ENCODE measurements at regions not wholly inside any gene's neighbourhood (a gene's known extent, or its start where the extent isn't known, plus 50 kb on each side); places are given as distances from the start of the nearest gene placed in this dataset.

DNA sequence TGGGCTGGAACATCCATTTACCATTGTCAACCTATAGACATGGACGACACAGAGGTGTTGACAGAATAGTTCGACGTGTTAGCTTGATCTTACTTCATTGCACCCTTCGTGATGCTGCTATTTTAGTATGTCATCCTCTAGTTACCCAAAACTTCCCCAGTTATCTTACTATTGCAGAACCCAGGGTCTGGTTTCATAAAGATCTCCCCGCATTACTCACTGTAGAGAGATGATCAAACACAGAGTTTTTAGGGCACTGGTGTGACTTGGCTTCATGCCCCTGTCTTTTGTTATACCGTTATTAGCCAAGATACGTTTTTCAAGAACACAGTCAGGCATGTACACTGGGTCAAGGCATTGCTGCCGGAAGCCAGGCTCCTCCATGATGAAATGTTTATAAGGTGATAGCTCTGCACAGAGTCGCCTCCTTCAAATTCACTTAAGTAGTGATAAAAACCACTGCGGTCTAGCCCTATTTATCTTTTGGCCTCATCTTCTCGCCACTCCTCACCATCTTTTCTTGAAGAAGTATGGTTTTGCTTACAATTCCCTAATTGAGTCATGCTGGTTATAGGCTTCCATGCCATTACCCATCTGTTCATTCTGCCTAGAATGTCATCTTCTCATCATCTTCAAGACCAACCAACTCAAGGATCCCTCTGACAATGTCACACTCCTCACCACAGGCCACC, 1127.9 kb downstream of the VRK1 start:
- ATAC-seq (replicated peaks) (peak; percentile 69), DNase-seq (no peak)
- Mint-ChIP-seq H3K9me3 (no peaks in the 10 kb centered on the region), H3K4me3 (peak overlapping the region; percentile 11 to 52), H3K36me3 (ENCODE audit: insufficient read depth) (no peaks in the 10 kb centered on the region), H3K27ac (peak overlapping the region; percentile 2 to 61), H3K27me3 (no peaks in the 10 kb centered on the region), H3K4me1 (ENCODE audit: low read depth in 2 of 2) (peaks cover 6 to 10% of the 10 kb centered on the region in 2 donors)

DNA sequence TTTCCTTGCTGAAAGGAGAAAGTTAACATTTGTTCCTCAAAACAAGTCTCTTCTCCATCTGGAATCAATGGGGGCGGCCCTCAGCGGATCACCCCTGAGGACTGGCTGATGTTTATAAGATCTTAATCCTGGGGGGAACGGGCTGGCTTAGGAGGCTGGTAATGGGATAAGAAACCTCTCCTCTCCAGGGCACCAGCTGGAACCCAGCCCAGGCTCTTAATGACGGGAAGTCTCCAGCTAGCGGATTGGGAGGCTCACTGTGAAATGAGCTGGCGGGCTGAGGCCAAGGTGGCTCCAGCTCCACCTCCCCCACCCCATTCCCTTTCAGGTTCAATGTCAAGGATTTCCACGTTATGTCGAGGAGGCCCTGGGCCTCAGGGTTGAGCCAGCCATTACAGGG, 1133.0 kb downstream of the VRK1 start:
- Mint-ChIP-seq H3K4me1 (ENCODE audit: low read depth in 2 of 2) (peaks cover 6 to 13% of the 10 kb centered on the region in 2 donors), H3K4me3 (no peak overlapping the region), H3K27ac (no peak overlapping the region), H3K27me3 (no peaks in the 10 kb centered on the region), H3K36me3 (ENCODE audit: insufficient read depth) (no peaks in the 10 kb centered on the region), H3K9me3 (no peaks in the 10 kb centered on the region)
- DNase-seq (no peak), ATAC-seq (replicated peaks) (no peak)

DNA sequence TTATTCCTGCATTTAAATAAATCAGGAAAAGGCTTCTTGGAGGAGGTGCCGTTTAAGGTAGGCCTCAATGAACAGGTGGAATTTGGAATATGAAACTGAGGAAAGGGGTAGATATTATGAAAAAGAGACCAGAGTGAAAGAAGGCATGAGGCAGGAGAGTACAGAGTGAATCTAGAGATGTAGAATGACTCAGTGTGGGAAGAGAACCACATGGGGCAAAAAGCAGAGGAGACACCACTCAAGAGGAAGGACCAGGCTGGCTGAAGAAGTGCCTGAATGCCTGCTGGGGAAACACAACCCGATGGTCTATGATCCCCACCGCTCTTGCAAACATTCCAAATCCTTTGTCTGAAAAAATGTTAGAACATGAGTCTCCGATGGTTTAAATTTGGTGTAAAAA, 1134.1 kb downstream of the VRK1 start:
- Mint-ChIP-seq H3K9me3 (no peaks in the 10 kb centered on the region), H3K4me1 (ENCODE audit: low read depth in 2 of 2) (peaks cover 3% of the 10 kb centered on the region in 2 donors), H3K27ac (peak overlapping the region in 1 of 2 donors; percentile 26), H3K36me3 (ENCODE audit: insufficient read depth) (no peaks in the 10 kb centered on the region), H3K4me3 (no peak overlapping the region), H3K27me3 (no peaks in the 10 kb centered on the region)
- DNase-seq: no peak
- no peak for ATAC-seq (replicated peaks)

DNA sequence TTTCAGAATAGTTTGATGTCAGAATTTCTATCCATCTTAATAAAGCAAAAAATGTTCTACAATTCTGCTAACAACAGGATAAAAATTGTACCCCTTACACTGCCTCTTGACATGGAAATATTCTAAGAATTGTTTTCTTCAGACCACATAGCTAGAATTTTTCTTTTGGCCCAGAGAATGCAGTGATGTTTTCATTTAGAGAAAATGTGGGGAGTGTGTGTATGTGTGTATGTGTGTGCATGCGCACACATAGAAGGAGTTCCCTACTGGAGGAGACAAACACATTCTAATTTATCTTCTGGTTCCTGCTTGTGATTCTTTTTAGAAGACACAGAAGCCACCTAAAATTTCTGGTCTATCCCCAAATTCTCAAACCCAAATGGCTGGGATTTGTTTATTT, 1145.7 kb downstream of the VRK1 start:
- peaks cover 0 to 4% of the 10 kb centered on the region in 2 donors for H3K4me1 Mint-ChIP-seq (ENCODE audit: low read depth in 2 of 2)
- DNase-seq (no peak), ATAC-seq (replicated peaks) (no peak)
- H3K9me3 Mint-ChIP-seq: no peaks in the 10 kb centered on the region
- H3K27ac Mint-ChIP-seq: no peak overlapping the region
- H3K36me3 Mint-ChIP-seq (ENCODE audit: insufficient read depth): no peaks in the 10 kb centered on the region
- H3K27me3 Mint-ChIP-seq: no peaks in the 10 kb centered on the region
- H3K4me3 Mint-ChIP-seq: no peak overlapping the region

DNA sequence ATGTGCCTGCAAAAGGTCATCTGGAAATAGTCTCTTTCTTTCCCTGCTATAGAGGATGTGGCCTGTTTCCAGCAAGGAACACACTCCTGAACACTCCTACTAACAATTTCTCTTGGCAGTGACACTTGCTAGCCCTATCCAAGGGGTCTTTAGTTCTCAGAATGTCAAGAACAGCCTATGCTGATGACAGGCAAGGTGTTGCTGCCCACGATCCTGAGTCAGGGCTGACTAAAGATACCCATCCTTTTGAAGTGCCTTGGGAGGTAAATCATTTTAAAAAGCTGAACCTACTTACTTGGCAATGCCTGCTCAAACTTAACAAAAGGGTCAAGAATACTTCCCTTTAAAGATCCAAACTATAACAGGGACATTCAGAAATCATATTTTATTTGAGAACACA, 1146.4 kb downstream of the VRK1 start:
- ATAC-seq (replicated peaks): no peak
- Mint-ChIP-seq H3K36me3 (ENCODE audit: insufficient read depth) (no peaks in the 10 kb centered on the region), H3K27me3 (no peaks in the 10 kb centered on the region), H3K4me1 (ENCODE audit: low read depth in 2 of 2) (peaks cover 0 to 4% of the 10 kb centered on the region in 2 donors), H3K9me3 (no peaks in the 10 kb centered on the region), H3K4me3 (no peak overlapping the region), H3K27ac (no peak overlapping the region)
- DNase-seq: no peak

DNA sequence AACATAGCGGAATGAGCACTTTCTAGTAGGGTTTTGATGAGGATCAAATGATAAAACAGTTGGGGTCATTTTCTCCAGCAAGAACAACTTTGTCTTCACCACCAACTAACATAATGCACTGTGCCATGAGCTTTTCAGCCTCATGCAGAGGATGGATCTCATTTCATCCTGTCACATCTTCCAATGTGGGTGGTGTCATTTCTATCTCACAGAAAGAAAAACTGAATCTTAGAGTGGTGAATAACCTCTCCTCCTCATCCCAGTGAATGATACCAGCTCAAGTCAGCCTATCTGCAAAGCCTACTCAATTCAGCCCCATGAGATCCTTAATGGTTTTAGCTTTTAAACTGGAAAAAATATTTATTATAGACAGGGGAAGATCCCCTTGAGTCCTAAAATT, 1147.2 kb downstream of the VRK1 start:
- Mint-ChIP-seq H3K36me3 (ENCODE audit: insufficient read depth) (no peaks in the 10 kb centered on the region), H3K9me3 (no peaks in the 10 kb centered on the region), H3K4me1 (ENCODE audit: low read depth in 2 of 2) (peaks cover 0 to 4% of the 10 kb centered on the region in 2 donors), H3K27ac (no peak overlapping the region), H3K27me3 (no peaks in the 10 kb centered on the region), H3K4me3 (no peak overlapping the region)
- ATAC-seq (replicated peaks) (no peak), DNase-seq (no peak)

DNA sequence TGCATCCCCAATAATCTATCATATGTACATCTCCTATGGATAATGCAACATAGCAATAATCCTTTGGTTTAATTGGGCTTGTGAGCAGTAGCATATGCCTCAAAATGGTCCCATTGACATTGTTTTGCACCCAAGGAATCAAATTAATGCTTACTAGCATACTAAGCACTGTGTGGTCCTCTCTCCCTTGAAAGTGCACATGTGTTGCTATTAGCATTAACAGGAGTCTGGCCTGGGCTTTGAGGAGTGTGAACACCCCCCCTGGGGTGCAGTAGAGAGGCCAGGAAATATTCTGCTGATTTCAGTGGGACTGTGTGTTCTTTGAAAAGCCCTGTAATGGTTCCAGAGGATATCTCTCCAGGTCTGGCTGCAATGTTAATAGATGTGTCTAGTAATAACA, 1148.4 kb downstream of the VRK1 start:
- ATAC-seq (replicated peaks) (no peak), DNase-seq (no peak)
- Mint-ChIP-seq H3K4me3 (no peak overlapping the region), H3K27me3 (no peaks in the 10 kb centered on the region), H3K4me1 (ENCODE audit: low read depth in 2 of 2) (peaks cover 0 to 4% of the 10 kb centered on the region in 2 donors), H3K9me3 (no peaks in the 10 kb centered on the region), H3K27ac (no peak overlapping the region), H3K36me3 (ENCODE audit: insufficient read depth) (no peaks in the 10 kb centered on the region)

DNA sequence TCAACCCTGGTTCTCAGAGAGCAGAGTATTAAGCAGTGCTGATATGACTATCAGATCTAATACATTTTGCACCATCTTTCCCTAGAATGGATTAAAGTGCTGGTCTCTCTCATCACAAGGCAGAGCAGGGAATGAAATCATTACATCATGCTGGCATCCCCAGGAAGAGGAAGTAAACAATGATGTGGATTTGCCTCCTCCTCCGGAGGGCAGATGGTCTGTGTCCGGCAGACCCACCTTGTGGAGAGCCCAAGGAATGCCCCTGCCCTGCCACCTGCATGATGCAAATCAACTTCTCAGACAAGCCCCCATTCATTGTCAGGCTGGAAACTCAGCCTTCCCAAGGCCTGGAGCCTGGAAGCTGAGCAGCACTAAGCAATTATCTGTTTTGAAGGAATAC, 1149.1 kb downstream of the VRK1 start:
- Mint-ChIP-seq H3K9me3 (no peaks in the 10 kb centered on the region), H3K4me3 (no peak overlapping the region), H3K4me1 (ENCODE audit: low read depth in 2 of 2) (peaks cover 0 to 4% of the 10 kb centered on the region in 2 donors), H3K27me3 (no peaks in the 10 kb centered on the region), H3K36me3 (ENCODE audit: insufficient read depth) (no peaks in the 10 kb centered on the region), H3K27ac (no peak overlapping the region)
- no peak for ATAC-seq (replicated peaks)
- DNase-seq: no peak

DNA sequence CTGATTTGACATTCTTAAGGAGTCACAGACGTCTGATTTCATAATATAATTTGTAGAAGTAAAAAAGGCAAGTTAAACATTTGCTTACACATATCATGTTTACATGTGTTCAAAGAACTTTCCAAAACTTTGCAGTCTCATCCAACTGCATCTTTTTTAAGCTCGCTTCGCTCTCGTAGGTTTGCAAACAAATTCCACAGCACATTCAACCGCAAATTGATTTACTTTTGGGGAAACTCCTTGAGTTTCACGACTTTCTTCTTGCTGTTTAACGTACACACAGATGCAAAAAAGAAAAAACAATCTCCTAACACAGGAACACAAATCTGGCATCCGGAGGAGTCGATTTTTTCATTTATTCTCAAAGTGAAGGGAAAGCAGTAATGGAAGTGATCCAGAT, 1149.5 kb downstream of the VRK1 start:
- no peak overlapping the region for H3K27ac Mint-ChIP-seq
- ATAC-seq (replicated peaks): no peak
- peaks cover 0 to 4% of the 10 kb centered on the region in 2 donors for H3K4me1 Mint-ChIP-seq (ENCODE audit: low read depth in 2 of 2)
- no peaks in the 10 kb centered on the region for H3K36me3 Mint-ChIP-seq (ENCODE audit: insufficient read depth)
- DNase-seq: no peak
- no peaks in the 10 kb centered on the region for H3K9me3 Mint-ChIP-seq
- H3K4me3 Mint-ChIP-seq: no peak overlapping the region
- H3K27me3 Mint-ChIP-seq: no peaks in the 10 kb centered on the region

DNA sequence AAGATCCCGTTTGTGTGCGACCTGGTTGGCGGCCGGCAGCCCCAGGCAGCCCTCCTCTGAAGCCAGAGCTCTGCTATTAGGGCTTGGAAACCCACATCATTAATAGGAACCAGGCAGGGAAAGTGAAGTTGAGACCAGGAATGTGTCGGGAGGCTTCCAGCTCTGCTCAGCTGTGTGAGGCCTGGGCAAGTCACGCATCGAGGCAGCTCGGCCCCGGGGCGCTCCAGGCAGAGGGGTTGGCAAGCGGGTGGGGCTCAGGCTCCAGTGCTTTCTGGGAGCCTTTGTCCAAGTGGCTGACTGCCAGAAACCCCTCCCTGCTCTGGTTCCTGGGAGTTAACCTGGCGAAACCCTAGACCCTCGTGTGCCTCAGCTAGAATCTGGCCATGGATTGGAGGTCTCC, 1151.7 kb downstream of the VRK1 start:
- no peaks in the 10 kb centered on the region for H3K9me3 Mint-ChIP-seq
- no peaks in the 10 kb centered on the region for H3K27me3 Mint-ChIP-seq
- H3K27ac Mint-ChIP-seq: no peak overlapping the region
- ATAC-seq (replicated peaks): no peak
- H3K4me1 Mint-ChIP-seq (ENCODE audit: low read depth in 2 of 2): peaks cover 6 to 8% of the 10 kb centered on the region in 2 donors
- no peak for DNase-seq
- no peaks in the 10 kb centered on the region for H3K36me3 Mint-ChIP-seq (ENCODE audit: insufficient read depth)
- no peak overlapping the region for H3K4me3 Mint-ChIP-seq

DNA sequence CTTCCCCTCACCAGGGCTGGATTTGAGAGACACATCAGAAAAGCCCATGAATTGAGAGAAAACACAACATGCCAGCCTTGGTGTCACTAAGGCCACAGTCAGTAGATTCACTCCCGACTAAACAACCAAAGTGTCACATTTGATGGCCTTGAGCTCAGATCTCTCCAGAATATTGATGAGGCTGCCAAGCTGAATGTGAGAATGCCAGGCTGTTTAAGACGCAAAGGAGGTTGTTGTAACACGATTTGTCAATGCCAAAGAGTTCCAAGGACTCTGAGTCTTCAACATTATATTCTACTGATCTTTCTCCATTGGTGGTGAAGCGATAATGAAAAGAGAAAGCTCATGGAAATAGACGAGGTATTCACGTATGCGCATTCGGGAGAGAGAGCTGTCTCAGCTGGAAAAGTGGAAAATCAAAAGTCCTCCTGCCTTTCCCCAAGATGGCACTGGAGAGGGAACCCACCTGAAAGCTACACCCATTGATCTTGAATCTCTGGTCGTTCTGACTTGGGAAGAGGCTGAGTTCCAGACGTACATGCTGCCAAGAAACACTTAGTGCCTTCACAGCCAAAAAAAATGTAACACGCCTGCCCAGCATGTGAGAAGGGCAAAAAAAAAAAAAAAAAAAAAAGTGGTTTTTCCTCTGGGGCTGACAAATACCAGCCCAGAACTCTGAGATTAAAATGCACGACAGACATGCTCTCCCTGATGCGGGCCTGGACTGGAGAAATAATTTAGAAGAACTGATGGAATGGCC, 1159.6 kb downstream of the VRK1 start:
- no peaks in the 10 kb centered on the region for H3K36me3 Mint-ChIP-seq (ENCODE audit: insufficient read depth)
- ATAC-seq (replicated peaks) (no peak), DNase-seq (no peak)
- H3K27ac Mint-ChIP-seq: no peak overlapping the region
- H3K9me3 Mint-ChIP-seq: peaks cover 0 to 2% of the 10 kb centered on the region in 2 donors
- peaks cover 7 to 20% of the 10 kb centered on the region in 2 donors for H3K4me1 Mint-ChIP-seq (ENCODE audit: low read depth in 2 of 2)
- no peaks in the 10 kb centered on the region for H3K27me3 Mint-ChIP-seq
- H3K4me3 Mint-ChIP-seq: no peak overlapping the region

DNA sequence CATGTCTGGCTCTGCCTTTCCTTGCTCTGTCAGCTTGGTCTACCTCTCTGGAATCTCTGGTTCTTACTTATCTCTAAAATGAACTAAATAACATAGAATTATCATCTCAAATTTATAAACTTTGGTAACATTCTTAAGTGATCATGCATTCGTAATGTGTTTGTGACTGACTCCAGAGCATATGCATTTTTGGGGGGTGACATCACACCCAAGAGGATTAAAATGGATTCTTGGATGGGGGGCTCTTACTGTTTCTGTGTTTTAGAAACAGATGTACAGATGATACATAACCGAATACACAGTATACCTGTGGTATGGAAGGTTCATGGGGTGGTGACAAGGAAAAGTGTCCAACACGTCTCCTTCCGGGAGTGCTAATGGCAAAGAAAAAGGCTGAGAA, 1162.1 kb downstream of the VRK1 start:
- no peaks in the 10 kb centered on the region for H3K36me3 Mint-ChIP-seq (ENCODE audit: insufficient read depth)
- H3K27ac Mint-ChIP-seq: no peak overlapping the region

DNA sequence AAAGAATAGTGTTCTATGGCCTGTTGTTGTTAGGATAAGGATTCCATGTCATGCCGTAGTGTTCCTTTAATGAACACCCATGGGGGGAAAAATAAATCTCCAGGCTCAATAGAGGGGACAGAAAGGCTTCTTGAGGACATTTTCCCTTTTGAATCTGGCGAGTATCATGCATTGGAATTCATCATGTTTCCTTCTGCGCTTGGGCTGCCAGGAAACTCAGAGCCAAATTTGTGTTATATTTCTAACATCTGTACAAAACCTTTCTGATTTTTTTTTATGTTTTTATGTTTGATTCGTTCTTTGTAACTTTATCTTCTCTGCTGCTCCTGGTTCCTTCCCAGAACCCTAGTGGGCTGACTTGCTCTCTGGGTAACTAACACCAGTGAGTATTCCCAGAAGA, 1163.3 kb downstream of the VRK1 start:
- ATAC-seq (replicated peaks) (no peak), DNase-seq (no peak)
- no peaks in the 10 kb centered on the region for H3K27me3 Mint-ChIP-seq
- H3K4me1 Mint-ChIP-seq (ENCODE audit: low read depth in 2 of 2): peaks cover 9 to 31% of the 10 kb centered on the region in 2 donors
- no peak overlapping the region for H3K4me3 Mint-ChIP-seq
- no peak overlapping the region for H3K27ac Mint-ChIP-seq
- H3K9me3 Mint-ChIP-seq: peaks cover 0 to 2% of the 10 kb centered on the region in 2 donors
- no peaks in the 10 kb centered on the region for H3K36me3 Mint-ChIP-seq (ENCODE audit: insufficient read depth)

More for the DNA sequence above, 1162.1 kb downstream of the VRK1 start:
- DNase-seq (no peak), ATAC-seq (replicated peaks) (no peak)
- Mint-ChIP-seq H3K9me3 (peaks cover 0 to 2% of the 10 kb centered on the region in 2 donors), H3K4me1 (ENCODE audit: low read depth in 2 of 2) (peaks cover 7 to 28% of the 10 kb centered on the region in 2 donors), H3K27me3 (no peaks in the 10 kb centered on the region), H3K4me3 (no peak overlapping the region)

DNA sequence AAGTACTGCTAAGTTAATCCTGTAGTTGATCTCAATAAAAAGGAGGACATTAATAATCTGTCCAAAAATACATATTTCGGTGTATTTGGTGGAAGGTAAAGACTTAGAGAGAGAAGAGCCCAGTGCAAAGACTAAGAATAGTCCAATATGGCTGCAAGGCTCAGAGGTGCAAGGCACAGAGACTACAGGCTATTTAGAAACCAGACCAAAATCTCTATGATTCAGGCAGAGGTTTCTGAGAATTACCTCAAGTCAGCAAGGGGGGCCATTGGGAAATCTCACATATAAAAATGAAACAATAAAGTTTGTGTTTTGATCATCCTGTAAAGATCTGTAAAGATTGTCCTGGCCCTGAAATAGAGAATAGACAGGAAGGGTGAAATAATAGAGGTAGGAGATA, 1173.0 kb downstream of the VRK1 start:
- H3K4me1 Mint-ChIP-seq (ENCODE audit: low read depth in 2 of 2): peaks cover 44 to 58% of the 10 kb centered on the region in 2 donors
- no peak overlapping the region for H3K4me3 Mint-ChIP-seq
- peaks cover 0 to 4% of the 10 kb centered on the region in 2 donors for H3K9me3 Mint-ChIP-seq
- peak overlapping the region; percentile 1 to 45 for H3K27ac Mint-ChIP-seq
- H3K36me3 Mint-ChIP-seq (ENCODE audit: insufficient read depth): peaks cover 20% of the 10 kb centered on the region
- no peaks in the 10 kb centered on the region for H3K27me3 Mint-ChIP-seq
- ATAC-seq (replicated peaks) (no peak), DNase-seq (no peak)
